ENCODE measurements at regions not wholly inside any gene's neighbourhood (a gene's known extent, or its start where the extent isn't known, plus 50 kb on each side); places are given as distances from the start of the nearest gene placed in this dataset.
"Not testable (repeated sequence)": the region's sequence is repeated elsewhere in the genome, so short reads cannot be mapped to it uniquely, and the experiment has no call there.

- not testable (repeated sequence) for H3K36me3 Mint-ChIP-seq; H3K4me3 Mint-ChIP-seq; H3K4me1 Mint-ChIP-seq (ENCODE audit: low read depth); H3K9me3 Mint-ChIP-seq (ENCODE audit: low read depth); H3K27ac Mint-ChIP-seq
- H3K27me3 Mint-ChIP-seq: peaks cover 34% of the 10 kb centered on the region
Measured at GRCh38 chr22:22338778-22339177, 94.2 kb downstream of the VPREB1 start.

- H3K9me3 Mint-ChIP-seq (ENCODE audit: low read depth): no peaks in the 10 kb centered on the region
- H3K4me3 Mint-ChIP-seq: no peak overlapping the region
Measured at GRCh38 chr22:22341736-22342135, 97.2 kb downstream of the VPREB1 start.

GRCh38 chr22:22342697-22343580, 98.4 kb downstream of the VPREB1 start:
- Mint-ChIP-seq H3K9me3 (ENCODE audit: low read depth) (no peaks in the 10 kb centered on the region), H3K4me3 (no peak overlapping the region), H3K27me3 (peaks cover 14% of the 10 kb centered on the region), H3K4me1 (ENCODE audit: low read depth) (no peaks in the 10 kb centered on the region), H3K27ac (no peak overlapping the region), H3K36me3 (no peaks in the 10 kb centered on the region)

More at GRCh38 chr22:22341736-22342135, 97.2 kb downstream of the VPREB1 start:
- H3K4me1 Mint-ChIP-seq (ENCODE audit: low read depth): no peaks in the 10 kb centered on the region
- peaks cover 13% of the 10 kb centered on the region for H3K27me3 Mint-ChIP-seq
- no peak overlapping the region for H3K27ac Mint-ChIP-seq
- H3K36me3 Mint-ChIP-seq: no peaks in the 10 kb centered on the region

- Mint-ChIP-seq H3K36me3 (no peaks in the 10 kb centered on the region), H3K27me3 (peaks cover 14% of the 10 kb centered on the region), H3K9me3 (ENCODE audit: low read depth) (no peaks in the 10 kb centered on the region), H3K4me1 (ENCODE audit: low read depth) (no peaks in the 10 kb centered on the region), H3K4me3 (no peak overlapping the region), H3K27ac (no peak overlapping the region)
Measured at GRCh38 chr22:22343581-22344296, 99.2 kb downstream of the VPREB1 start.

- no peak overlapping the region for H3K27ac Mint-ChIP-seq
- no peaks in the 10 kb centered on the region for H3K4me1 Mint-ChIP-seq (ENCODE audit: low read depth)
- no peaks in the 10 kb centered on the region for H3K9me3 Mint-ChIP-seq (ENCODE audit: low read depth)
- no peak overlapping the region for H3K4me3 Mint-ChIP-seq
- no peaks in the 10 kb centered on the region for H3K36me3 Mint-ChIP-seq
- peaks cover 10% of the 10 kb centered on the region for H3K27me3 Mint-ChIP-seq
Measured at GRCh38 chr22:22344430-22344829, 99.8 kb downstream of the VPREB1 start.

GRCh38 chr22:22345781-22346180, 101.2 kb downstream of the VPREB1 start:
- peaks cover 7% of the 10 kb centered on the region for H3K27me3 Mint-ChIP-seq
- H3K9me3 Mint-ChIP-seq (ENCODE audit: low read depth): no peaks in the 10 kb centered on the region
- H3K4me1 Mint-ChIP-seq (ENCODE audit: low read depth): no peaks in the 10 kb centered on the region
- H3K4me3 Mint-ChIP-seq: no peak overlapping the region
- no peaks in the 10 kb centered on the region for H3K36me3 Mint-ChIP-seq
- H3K27ac Mint-ChIP-seq: no peak overlapping the region

GRCh38 chr22:22346401-22347107, 102.0 kb downstream of the VPREB1 start:
- Mint-ChIP-seq H3K36me3 (no peaks in the 10 kb centered on the region), H3K4me3 (no peak overlapping the region), H3K27me3 (peaks cover 7% of the 10 kb centered on the region), H3K4me1 (ENCODE audit: low read depth) (no peaks in the 10 kb centered on the region), H3K27ac (no peak overlapping the region), H3K9me3 (ENCODE audit: low read depth) (no peaks in the 10 kb centered on the region)

- Mint-ChIP-seq H3K27ac (no peak overlapping the region), H3K4me3 (no peak overlapping the region), H3K36me3 (no peaks in the 10 kb centered on the region), H3K9me3 (ENCODE audit: low read depth) (no peaks in the 10 kb centered on the region), H3K27me3 (peaks cover 9% of the 10 kb centered on the region), H3K4me1 (ENCODE audit: low read depth) (no peaks in the 10 kb centered on the region)
Measured at GRCh38 chr22:22348127-22348814, 103.7 kb downstream of the VPREB1 start.

- no peak overlapping the region for H3K27ac Mint-ChIP-seq
- H3K27me3 Mint-ChIP-seq: peaks cover 12% of the 10 kb centered on the region
- H3K9me3 Mint-ChIP-seq (ENCODE audit: low read depth): no peaks in the 10 kb centered on the region
- H3K4me1 Mint-ChIP-seq (ENCODE audit: low read depth): no peaks in the 10 kb centered on the region
- H3K36me3 Mint-ChIP-seq: no peaks in the 10 kb centered on the region
- H3K4me3 Mint-ChIP-seq: no peak overlapping the region
Measured at GRCh38 chr22:22348815-22349454, 104.3 kb downstream of the VPREB1 start.

- peaks cover 13% of the 10 kb centered on the region for H3K27me3 Mint-ChIP-seq
- no peaks in the 10 kb centered on the region for H3K9me3 Mint-ChIP-seq (ENCODE audit: low read depth)
- H3K4me3 Mint-ChIP-seq: no peak overlapping the region
- H3K27ac Mint-ChIP-seq: no peak overlapping the region
- H3K4me1 Mint-ChIP-seq (ENCODE audit: low read depth): no peaks in the 10 kb centered on the region
- H3K36me3 Mint-ChIP-seq: no peaks in the 10 kb centered on the region
Measured at GRCh38 chr22:22349455-22349836, 104.9 kb downstream of the VPREB1 start.

GRCh38 chr22:22351366-22351765, 106.8 kb downstream of the VPREB1 start:
- Mint-ChIP-seq H3K4me1 (ENCODE audit: low read depth) (no peaks in the 10 kb centered on the region), H3K27me3 (peaks cover 21% of the 10 kb centered on the region), H3K9me3 (ENCODE audit: low read depth) (no peaks in the 10 kb centered on the region), H3K36me3 (no peaks in the 10 kb centered on the region), H3K27ac (no peak overlapping the region), H3K4me3 (no peak overlapping the region)

- Mint-ChIP-seq H3K36me3 (no peaks in the 10 kb centered on the region), H3K4me3 (no peak overlapping the region), H3K27ac (no peak overlapping the region), H3K4me1 (ENCODE audit: low read depth) (no peaks in the 10 kb centered on the region), H3K9me3 (ENCODE audit: low read depth) (no peaks in the 10 kb centered on the region), H3K27me3 (peaks cover 19% of the 10 kb centered on the region)
Measured at GRCh38 chr22:22352371-22352999, 107.9 kb downstream of the VPREB1 start.

GRCh38 chr22:22355096-22355834, 110.7 kb downstream of the VPREB1 start:
- no peak overlapping the region for H3K4me3 Mint-ChIP-seq
- peaks cover 21% of the 10 kb centered on the region for H3K27me3 Mint-ChIP-seq
- H3K9me3 Mint-ChIP-seq (ENCODE audit: low read depth): no peaks in the 10 kb centered on the region
- no peaks in the 10 kb centered on the region for H3K4me1 Mint-ChIP-seq (ENCODE audit: low read depth)
- no peak overlapping the region for H3K27ac Mint-ChIP-seq
- H3K36me3 Mint-ChIP-seq: no peaks in the 10 kb centered on the region

All from activated naive CD8-positive, alpha-beta T cell (primary cell).